Breast epithelium (tissue), 4 donors: ENCODE measurements at regions not wholly inside any gene's neighbourhood (a gene's known extent, or its start where the extent isn't known, plus 50 kb on each side); places are given as distances from the start of the nearest gene placed in this dataset.

Source experiments
- DNase-seq, 2 donors: peaks; one replicate each; pipeline ENCODE4 v3.0.0-alpha.2; 2019; ENCODE audit warnings: low spot score in 2 of 2
- H3K27ac ChIP-seq, 2 donors: fragments of 200-600 bp; sonication (generic) in 1 of 2; one replicate each; pipeline ENCODE4 v1.5.1; 2016 to 2019; ENCODE audit warnings: mild to moderate bottlenecking in 1 of 2
- H3K27me3 ChIP-seq, 2 donors: fragments of 200-600 bp; sonication (generic) in 1 of 2; one replicate each; pipeline versions ENCODE4 v1.5.1 to v1.6.0; 2017 to 2019; ENCODE audit warnings: control low read depth in 1 of 2, mild to moderate bottlenecking in 1 of 2
- H3K36me3 ChIP-seq: fragments of 200-600 bp; one replicate; pipeline ENCODE4 v1.5.1; 2019
- H3K4me1 ChIP-seq, 2 donors: fragments of 200-600 bp; sonication (generic); one replicate each; pipeline ENCODE4 v1.5.1; 2016 to 2019; ENCODE audit warnings: control low read depth in 1 of 2
- H3K4me3 ChIP-seq, 3 donors: fragments of 200-600 bp; sonication (generic); 1 replicate in 2 of 3; 2 replicates in 1 of 3; pipeline ENCODE4 v1.5.1; 2016 to 2019; ENCODE audit warnings: mild to moderate bottlenecking in 3 of 3, moderate library complexity in 2 of 3
- H3K9me3 ChIP-seq, 2 donors: fragments of 200-600 bp; sonication (generic) in 1 of 2; one replicate each; pipeline ENCODE4 v1.5.1; 2016 to 2019; ENCODE audit warnings: control low read depth in 1 of 2
- POLR2A ChIP-seq: fragments of 450-650 bp; IDR thresholded peaks from one replicate; pipeline ENCODE4 v1.6.1; 2016; ENCODE audit warnings: antibody characterized with exemption, mild to moderate bottlenecking, moderate library complexity
- POLR2AphosphoS5 ChIP-seq, 3 donors: sonication (generic); formaldehyde crosslinking; IDR thresholded peaks; one replicate each; pipeline ENCODE4 v1.6.1; 2017; ENCODE audit warnings: antibody characterized with exemption in 3 of 3
- intact Hi-C: fragments of 100-400 bp; cut with DNase I; formaldehyde crosslinking; loops from one replicate; pipeline ENCODE4 v1.15.1; 2023; ENCODE audit warnings: low total_unique reads
- TF ChIP-seq, protein P1 (sequence below), 3 donors: fragments of 450-650 bp; IDR thresholded peaks; one replicate each; pipeline ENCODE4 v1.5.1; 2016 to 2017; ENCODE audit warnings: antibody characterized with exemption in 3 of 3, mild to moderate bottlenecking in 3 of 3, moderate library complexity in 3 of 3

DNA sequence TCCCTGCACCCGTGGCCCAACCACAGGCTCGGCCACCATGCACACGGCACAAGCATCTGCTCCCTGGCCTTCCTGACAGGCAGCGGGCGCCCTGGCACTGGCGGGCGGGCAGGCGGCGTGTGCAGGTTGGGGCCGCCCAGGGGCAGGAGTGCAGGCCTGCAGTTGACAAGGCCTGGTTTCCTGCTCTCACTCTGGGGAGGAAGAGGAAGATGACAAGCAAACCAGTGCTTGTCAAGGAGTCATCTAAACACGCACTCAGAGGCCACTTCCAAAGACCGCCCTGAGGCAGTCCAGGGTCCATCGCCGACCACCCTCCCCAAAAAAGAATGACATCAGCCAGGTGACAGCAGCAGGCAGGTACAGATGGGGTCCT lies 65.3 kb upstream of the LINC01488 start:
- H3K36me3 ChIP-seq: no peaks in the 10 kb centered on the region
- H3K9me3 ChIP-seq: no peaks in the 10 kb centered on the region
- no peak overlapping the region for H3K4me3 ChIP-seq
- DNase-seq: no peak
- no peaks in the 10 kb centered on the region for H3K27me3 ChIP-seq
- H3K27ac ChIP-seq: no peak overlapping the region
- TF ChIP-seq POLR2A: no peak
- no peak for TF ChIP-seq POLR2AphosphoS5 (IDR thresholded peaks at IDR 0.05)
- TF ChIP-seq, protein P1, sequence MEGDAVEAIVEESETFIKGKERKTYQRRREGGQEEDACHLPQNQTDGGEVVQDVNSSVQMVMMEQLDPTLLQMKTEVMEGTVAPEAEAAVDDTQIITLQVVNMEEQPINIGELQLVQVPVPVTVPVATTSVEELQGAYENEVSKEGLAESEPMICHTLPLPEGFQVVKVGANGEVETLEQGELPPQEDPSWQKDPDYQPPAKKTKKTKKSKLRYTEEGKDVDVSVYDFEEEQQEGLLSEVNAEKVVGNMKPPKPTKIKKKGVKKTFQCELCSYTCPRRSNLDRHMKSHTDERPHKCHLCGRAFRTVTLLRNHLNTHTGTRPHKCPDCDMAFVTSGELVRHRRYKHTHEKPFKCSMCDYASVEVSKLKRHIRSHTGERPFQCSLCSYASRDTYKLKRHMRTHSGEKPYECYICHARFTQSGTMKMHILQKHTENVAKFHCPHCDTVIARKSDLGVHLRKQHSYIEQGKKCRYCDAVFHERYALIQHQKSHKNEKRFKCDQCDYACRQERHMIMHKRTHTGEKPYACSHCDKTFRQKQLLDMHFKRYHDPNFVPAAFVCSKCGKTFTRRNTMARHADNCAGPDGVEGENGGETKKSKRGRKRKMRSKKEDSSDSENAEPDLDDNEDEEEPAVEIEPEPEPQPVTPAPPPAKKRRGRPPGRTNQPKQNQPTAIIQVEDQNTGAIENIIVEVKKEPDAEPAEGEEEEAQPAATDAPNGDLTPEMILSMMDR (IDR thresholded peaks at IDR 0.05): no peak
- H3K4me1 ChIP-seq: no peaks in the 10 kb centered on the region
- intact Hi-C loops: no loop called here

DNA sequence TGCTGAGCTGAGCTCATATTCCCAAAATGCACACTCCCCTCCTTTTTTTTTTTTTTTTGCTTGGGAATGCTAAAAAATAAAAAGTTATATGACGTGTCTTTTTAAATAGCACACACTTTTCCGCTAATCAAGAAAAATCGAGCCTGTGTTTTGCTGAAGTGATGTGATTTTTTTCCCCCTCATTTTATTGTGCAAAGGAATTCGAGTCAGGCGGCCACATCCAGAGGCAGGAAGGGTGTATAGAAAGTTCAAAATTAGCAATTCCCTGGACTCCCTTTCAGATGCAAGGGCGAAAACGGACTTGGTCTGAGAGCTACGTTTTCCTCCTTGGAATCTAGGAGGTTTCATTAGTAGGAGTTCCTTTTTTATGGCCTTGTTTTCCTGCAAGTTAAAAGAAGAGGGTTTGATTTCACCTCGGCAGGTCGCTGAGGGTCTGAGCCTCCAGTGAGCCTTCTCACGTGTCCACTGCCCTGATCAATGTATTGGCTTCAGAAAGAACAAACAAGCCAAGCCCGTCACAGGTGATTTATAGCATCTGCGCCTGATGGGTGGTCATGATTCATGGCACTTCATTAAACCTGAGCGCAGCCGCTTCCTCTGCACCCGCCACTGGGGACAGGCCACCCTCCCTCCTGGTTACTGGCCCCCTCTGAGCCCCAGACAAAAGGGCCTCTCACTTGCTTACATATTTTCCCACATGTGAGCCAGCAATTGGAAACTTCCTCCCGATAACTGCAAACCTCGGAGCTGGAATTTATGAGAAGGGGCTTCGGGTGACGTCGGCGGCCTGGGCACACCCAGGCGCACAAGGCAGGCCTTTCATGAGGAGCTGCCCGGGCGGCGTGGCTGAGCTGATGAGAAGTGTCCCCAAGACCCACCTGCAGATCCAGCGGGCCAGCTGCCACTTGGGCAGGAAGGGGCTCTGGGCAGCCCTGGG lies 64.4 kb upstream of the LINC01488 start:
- Histone ChIP-seq H3K4me1 (no peaks in the 10 kb centered on the region), H3K27ac (no peak overlapping the region), H3K4me3 (no peak overlapping the region), H3K36me3 (no peaks in the 10 kb centered on the region), H3K27me3 (no peaks in the 10 kb centered on the region), H3K9me3 (no peaks in the 10 kb centered on the region)
- TF ChIP-seq, protein P1 (IDR thresholded peaks at IDR 0.05): no peak
- TF ChIP-seq POLR2AphosphoS5 (IDR thresholded peaks at IDR 0.05) (no peak), POLR2A (no peak)
- intact Hi-C loops: no loop called here
- no peak for DNase-seq

DNA sequence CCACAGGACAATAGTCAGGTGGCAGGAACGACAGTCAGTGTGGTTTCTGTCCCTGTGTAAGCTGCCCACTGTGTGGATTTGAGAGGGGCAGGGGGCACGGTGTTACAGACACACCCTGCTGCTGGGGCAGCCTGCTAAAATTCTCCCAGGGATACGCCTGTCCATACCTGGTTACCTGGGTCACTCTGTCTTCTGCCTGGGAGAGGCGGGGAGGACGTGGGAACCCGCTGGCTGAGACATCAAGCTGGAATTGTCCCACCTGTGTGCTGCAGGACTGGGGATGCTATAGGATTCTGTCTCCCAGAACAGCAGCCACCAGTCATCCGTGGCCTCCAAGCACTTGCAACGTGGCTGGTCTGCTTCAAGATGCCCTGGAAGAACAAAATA lies 63.8 kb upstream of the LINC01488 start:
- DNase-seq: no peak
- TF ChIP-seq POLR2AphosphoS5 (IDR thresholded peaks at IDR 0.05) (no peak), POLR2A (no peak)
- TF ChIP-seq, protein P1 (IDR thresholded peaks at IDR 0.05): no peak

DNA sequence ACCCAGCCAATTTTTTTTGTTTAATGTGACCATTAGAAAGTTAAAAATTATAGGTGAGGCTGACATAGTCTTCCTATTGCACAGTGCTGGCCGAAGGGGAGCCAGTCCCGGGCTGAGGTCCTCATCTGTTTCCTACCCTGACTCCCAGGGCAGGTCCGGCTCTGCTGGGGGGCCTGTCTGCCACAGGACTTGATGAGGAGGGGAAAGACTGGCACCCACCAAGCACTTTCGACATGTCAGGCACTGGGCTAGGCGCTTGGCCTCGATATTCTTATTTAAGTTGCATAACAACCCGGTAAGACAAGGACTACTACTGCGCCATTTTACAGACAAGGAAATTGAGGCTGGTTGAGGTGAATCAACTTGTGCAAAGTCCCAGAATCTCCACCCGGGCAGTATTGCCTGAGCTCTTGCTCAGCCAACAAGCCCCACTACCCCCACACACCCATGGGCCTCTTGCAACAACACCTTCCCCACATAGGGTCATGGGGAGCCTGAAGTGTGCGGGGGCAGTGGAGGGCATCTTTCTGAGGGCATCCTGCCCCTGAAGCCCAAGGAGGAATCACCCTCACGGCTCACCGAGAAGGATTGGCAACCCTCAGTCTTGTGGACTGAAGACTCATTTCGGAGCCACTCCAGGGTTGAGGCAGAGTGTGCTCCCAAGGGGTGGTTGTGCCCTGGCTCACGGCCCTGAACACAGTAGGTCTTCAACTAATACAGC lies 62.7 kb upstream of the LINC01488 start:
- no peaks in the 10 kb centered on the region for H3K4me1 ChIP-seq
- H3K9me3 ChIP-seq: no peaks in the 10 kb centered on the region
- DNase-seq: no peak
- no peak for TF ChIP-seq POLR2AphosphoS5 (IDR thresholded peaks at IDR 0.05)
- TF ChIP-seq, protein P1 (IDR thresholded peaks at IDR 0.05): no peak
- TF ChIP-seq POLR2A: no peak
- intact Hi-C loops: no loop called here
- no peak overlapping the region for H3K27ac ChIP-seq
- H3K27me3 ChIP-seq: no peaks in the 10 kb centered on the region
- no peak overlapping the region for H3K4me3 ChIP-seq
- no peaks in the 10 kb centered on the region for H3K36me3 ChIP-seq

More for the DNA sequence above, 63.8 kb upstream of the LINC01488 start:
- no peak overlapping the region for H3K4me3 ChIP-seq
- intact Hi-C loops: no loop called here
- H3K4me1 ChIP-seq: no peaks in the 10 kb centered on the region
- H3K36me3 ChIP-seq: no peaks in the 10 kb centered on the region
- no peak overlapping the region for H3K27ac ChIP-seq
- no peaks in the 10 kb centered on the region for H3K9me3 ChIP-seq
- H3K27me3 ChIP-seq: no peaks in the 10 kb centered on the region
